Right renal cortex interstitium (tissue), 3 donors: ENCODE measurements at regions not wholly inside any gene's neighbourhood (a gene's known extent, or its start where the extent isn't known, plus 50 kb on each side); places are given as distances from the start of the nearest gene placed in this dataset.
"Not testable (repeated sequence)": the region's sequence is repeated elsewhere in the genome, so short reads cannot be mapped to it uniquely, and the experiment has no call there.

Source experiments
- DNase-seq, 3 donors: peaks; one replicate each; pipeline ENCODE4 v3.0.0-alpha.2; 2013; ENCODE audit warnings: low read depth in 3 of 3, low spot score in 2 of 3

GRCh38 chr6:158886346-158886977 is 67.3 kb upstream of the EZR start:
- not testable (repeated sequence) for DNase-seq

- DNase-seq, result not testable (repeated sequence)
Measured at GRCh38 chr6:158881884-158882283, 62.7 kb upstream of the EZR start.

DNA sequence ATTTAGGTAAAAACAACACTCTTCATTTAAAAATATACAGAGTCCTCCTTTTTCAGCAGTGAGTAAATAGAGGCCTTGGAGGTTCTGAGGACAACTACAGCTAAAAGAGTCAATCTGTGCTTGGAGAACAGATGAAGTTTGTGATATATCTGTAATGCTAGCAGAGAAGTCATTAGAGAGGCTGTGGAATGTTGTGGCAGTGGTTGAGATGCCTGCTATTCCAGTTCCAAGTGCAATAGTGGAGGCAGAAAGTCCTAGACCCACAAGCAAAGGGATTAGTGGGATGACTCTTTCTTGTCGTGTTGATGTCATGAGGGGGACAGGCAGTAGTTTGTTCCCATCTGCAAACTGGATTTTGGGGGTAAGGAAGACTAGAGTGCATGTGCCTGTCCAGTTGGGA is 62.1 kb upstream of the EZR start:
- DNase-seq, result not testable (repeated sequence)

- no peak for DNase-seq
Measured at GRCh38 chr6:158879180-158879579, 60.0 kb upstream of the EZR start.

DNA sequence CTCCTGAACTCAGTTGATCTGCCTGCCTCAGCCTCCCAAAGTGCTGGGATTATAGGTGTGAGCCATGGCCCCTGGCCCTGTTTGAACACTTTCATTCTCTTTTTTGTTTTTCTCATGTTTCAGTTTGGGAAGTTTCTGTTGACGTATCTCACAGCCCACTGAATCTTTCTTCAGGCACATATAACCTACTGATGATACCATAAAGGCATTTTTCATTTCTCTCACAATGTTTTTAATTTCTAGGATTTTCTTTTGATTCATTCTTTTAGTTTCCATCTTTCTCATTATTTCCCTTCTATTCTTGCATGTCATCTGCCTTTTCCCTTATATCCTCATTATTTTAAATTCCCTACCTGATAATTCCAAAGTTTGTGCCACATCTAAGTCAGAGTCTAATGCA is 58.5 kb upstream of the EZR start:
- no peak for DNase-seq

GRCh38 chr6:158876886-158877285 is 57.7 kb upstream of the EZR start:
- DNase-seq, result no peak

- no peak for DNase-seq
Measured at GRCh38 chr6:158870649-158870957, 51.4 kb upstream of the EZR start.

- DNase-seq, result no peak
Measured at GRCh38 chr6:158869826-158870648, 50.9 kb upstream of the EZR start.

DNA sequence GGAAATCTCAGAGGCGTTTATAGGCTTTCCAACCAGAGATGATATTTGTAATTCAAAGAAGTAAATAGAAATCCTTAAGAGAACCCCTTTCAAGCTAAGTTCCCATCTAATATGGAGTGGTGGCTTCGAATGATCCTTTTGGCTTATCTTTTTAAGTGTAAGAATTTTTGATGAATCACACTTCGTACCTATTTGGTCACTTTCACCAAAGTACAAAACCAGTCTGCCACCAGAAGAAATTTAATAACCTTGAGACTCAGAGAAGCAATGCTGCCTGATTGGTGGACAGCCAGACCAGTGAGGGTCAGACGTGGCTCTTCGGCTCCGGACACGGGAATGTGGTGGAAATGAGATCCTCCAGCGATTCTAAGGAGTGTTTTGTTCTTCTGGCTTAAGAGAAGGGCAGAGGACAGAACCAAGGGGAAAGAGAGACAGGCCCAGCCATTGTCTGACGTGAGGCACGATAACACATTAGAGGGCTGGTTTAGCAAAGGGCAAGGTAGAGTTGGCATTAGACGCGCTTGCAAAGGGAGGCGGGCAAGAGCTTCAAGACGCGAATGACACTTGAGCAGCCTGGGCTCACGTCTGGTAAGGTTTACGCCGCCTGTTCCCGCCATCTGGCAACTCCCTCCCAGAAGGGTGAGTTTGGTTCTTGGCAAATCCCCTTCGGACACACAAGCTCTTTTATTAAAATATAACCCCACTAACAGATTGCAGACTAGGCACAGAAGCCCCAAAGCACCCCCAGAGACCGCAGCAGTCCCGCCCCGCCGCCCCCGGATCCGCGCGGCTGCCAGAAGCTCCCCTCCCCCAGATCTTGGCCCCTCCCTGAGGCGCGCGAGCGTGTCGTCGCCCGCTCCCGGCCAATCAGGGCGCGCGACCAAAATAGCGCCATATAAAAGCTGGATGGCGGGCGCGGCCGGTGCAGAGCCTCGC is 50.0 kb upstream of the EZR start:
- DNase-seq, result peak in 2 of 3 donors; percentile 69 to 74
